NB4 (cell line): ENCODE measurements at regions not wholly inside any gene's neighbourhood (a gene's known extent, or its start where the extent isn't known, plus 50 kb on each side); places are given as distances from the start of the nearest gene placed in this dataset.

Experiments
- CTCF ChIP-seq: IDR thresholded peaks from one replicate; pipeline ENCODE4 v1.5.1; 2012; ENCODE audit warnings: low read depth, low read length
- MAX ChIP-seq: IDR thresholded peaks from 2 replicates; pipeline ENCODE4 v1.6.1; 2011; ENCODE audit warnings: low read depth, low read length
- MYC ChIP-seq: IDR thresholded peaks from 2 replicates; pipeline ENCODE4 v1.6.1; 2011; ENCODE audit warnings: low read depth, low read length
- POLR2A ChIP-seq: IDR thresholded peaks from 2 replicates; pipeline ENCODE4 v1.6.1; 2011; ENCODE audit warnings: mild to moderate bottlenecking; ENCODE audit not compliant: insufficient read length; ENCODE audit errors: extremely low read depth

DNA sequence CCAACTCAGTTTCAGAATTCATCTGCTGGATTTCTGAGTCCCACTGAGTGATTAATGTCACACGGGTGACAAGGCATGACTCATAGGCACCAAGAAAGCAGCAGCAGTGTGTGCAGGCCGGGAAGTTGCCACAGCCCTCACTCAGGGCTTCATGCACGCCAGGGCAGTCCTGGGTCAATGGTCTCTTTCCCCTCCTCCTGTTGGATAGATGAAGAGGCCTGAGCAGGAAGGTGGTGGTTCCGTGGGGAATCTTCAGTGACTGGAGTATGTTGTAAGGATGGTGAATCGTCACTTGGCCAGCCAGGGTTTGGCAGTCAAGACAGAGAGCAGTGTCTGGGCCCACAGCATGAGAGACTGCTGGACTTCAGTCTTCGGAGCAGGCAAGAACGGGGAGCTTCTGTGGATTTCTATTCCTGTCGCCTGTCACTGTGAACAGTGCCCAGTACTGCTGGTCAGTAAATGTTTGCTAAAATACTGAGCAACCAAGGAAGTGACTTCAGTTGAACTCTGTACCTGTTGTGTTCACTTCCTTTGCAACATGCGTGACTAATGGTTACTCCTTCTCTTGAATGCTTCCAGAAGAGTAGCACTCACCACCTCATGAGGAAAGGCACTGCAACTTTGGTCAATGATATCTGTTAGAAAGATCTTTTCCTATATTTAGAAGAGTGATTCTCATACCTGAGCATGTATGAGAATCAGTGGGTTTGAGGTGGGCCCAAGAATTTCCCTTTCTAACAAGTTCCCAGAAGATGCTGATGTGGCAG, 62.0 kb upstream of the CD93 start:
- TF ChIP-seq CTCF (no peak), POLR2A (peak; percentile 13), MYC (no peak), MAX (no peak; the same call in 1 of the 2 replicates)
